CD14-positive monocyte (primary cell): ENCODE measurements at regions not wholly inside any gene's neighbourhood (a gene's known extent, or its start where the extent isn't known, plus 50 kb on each side); places are given as distances from the start of the nearest gene placed in this dataset.

Experiments used
- DNase-seq, 3 donors: peaks; one replicate each; pipeline ENCODE4 v3.0.0-alpha.2; 2011 to 2022
- H2AFZ ChIP-seq: 2 replicates; pipeline ENCODE4 v1.6.0; 2012; ENCODE audit warnings: mild to moderate bottlenecking, low read depth, low read length, inconsistent platforms; ENCODE audit not compliant: insufficient read depth, poor library complexity, severe bottlenecking
- H3K27ac ChIP-seq, 2 donors: 1 replicate in 1 of 2; 2 replicates in 1 of 2; pipeline ENCODE4 v1.5.1; 2012 to 2013; ENCODE audit warnings: low read length in 2 of 2, control low read depth in 1 of 2, inconsistent platforms in 1 of 2, low read depth in 1 of 2, mild to moderate bottlenecking in 1 of 2
- H3K27me3 ChIP-seq, 2 donors: one replicate each; pipeline versions ENCODE4 v1.6.0 to v1.6.1; 2011 to 2013; ENCODE audit warnings: low read length in 2 of 2; ENCODE audit not compliant: control insufficient read depth in 2 of 2, insufficient read depth in 2 of 2
- H3K36me3 ChIP-seq, 2 donors: replicated peaks in 1 of 2; 1 replicate in 1 of 2; 2 replicates in 1 of 2; pipeline versions ENCODE4 v1.5.1 to v1.6.1; 2012 to 2013; ENCODE audit warnings: low read length in 2 of 2, control low read depth in 1 of 2, inconsistent platforms in 1 of 2, mild to moderate bottlenecking in 1 of 2; ENCODE audit not compliant: insufficient read depth in 2 of 2, control insufficient read depth in 1 of 2
- H3K4me1 ChIP-seq, 2 donors: 1 replicate in 1 of 2; 2 replicates in 1 of 2; pipeline versions ENCODE4 v1.5.1 to v1.6.1; 2012 to 2013; ENCODE audit warnings: low read length in 2 of 2, control low read depth in 1 of 2, inconsistent platforms in 1 of 2, mild to moderate bottlenecking in 1 of 2, moderate library complexity in 1 of 2; ENCODE audit not compliant: insufficient read depth in 2 of 2, control insufficient read depth in 1 of 2
- H3K4me2 ChIP-seq: replicated peaks from 2 replicates; pipeline ENCODE3; 2012; ENCODE audit warnings: low read length, moderate library complexity, mild to moderate bottlenecking; ENCODE audit not compliant: poor library complexity, severe bottlenecking; ENCODE audit errors: extremely low read depth
- H3K4me3 ChIP-seq, 3 experiments: fragments of 200-600 bp in 1 of 3; sonication (generic) in 1 of 3; replicated peaks in 1 of 3; 1 replicate in 2 of 3; 2 replicates in 1 of 3; pipeline ENCODE4 v1.5.1; 2011 to 2013; ENCODE audit warnings: low read length in 3 of 3, mild to moderate bottlenecking in 3 of 3, control low read depth in 2 of 3, low read depth in 2 of 3, inconsistent platforms in 1 of 3, moderate library complexity in 1 of 3
- H3K79me2 ChIP-seq: 2 replicates; pipeline ENCODE4 v1.6.0; 2012; ENCODE audit warnings: mild to moderate bottlenecking, control low read depth, inconsistent platforms, low read length, moderate library complexity; ENCODE audit not compliant: insufficient read depth
- H3K9ac ChIP-seq: 2 replicates; pipeline ENCODE4 v1.6.0; 2017; ENCODE audit warnings: low read length, mild to moderate bottlenecking; ENCODE audit not compliant: insufficient read depth, poor library complexity, severe bottlenecking
- H3K9me3 ChIP-seq, 2 donors: replicated peaks in 1 of 2; 1 replicate in 1 of 2; 2 replicates in 1 of 2; pipeline versions ENCODE4 v1.5.1 to v1.6.1; 2012 to 2013; ENCODE audit warnings: low read length in 2 of 2, control low read depth in 1 of 2; ENCODE audit not compliant: control insufficient read depth in 1 of 2, insufficient read depth in 1 of 2
- H4K20me1 ChIP-seq: 2 replicates; pipeline ENCODE4 v1.6.0; 2012; ENCODE audit warnings: mild to moderate bottlenecking, low read length, control low read depth, moderate library complexity; ENCODE audit not compliant: insufficient read depth
- H3K27ac Mint-ChIP-seq, 7 donors: one replicate each; pipeline ENCODE4 v1.8.0; 2020; ENCODE audit warnings: mild to moderate bottlenecking in 7 of 7, mixed read lengths in 7 of 7, moderate library complexity in 6 of 7, inconsistent platforms in 2 of 7
- H3K27me3 Mint-ChIP-seq, 3 donors: one replicate each; pipeline ENCODE4 v1.8.0; 2021 to 2022; ENCODE audit warnings: low read depth in 3 of 3, mild to moderate bottlenecking in 3 of 3, mixed read lengths in 3 of 3, moderate library complexity in 3 of 3, inconsistent platforms in 1 of 3
- H3K36me3 Mint-ChIP-seq, 2 donors: one replicate each; pipeline ENCODE4 v1.8.0; 2020; ENCODE audit warnings: mixed read lengths in 2 of 2, inconsistent platforms in 1 of 2, mild to moderate bottlenecking in 1 of 2
- H3K4me1 Mint-ChIP-seq: one replicate; pipeline ENCODE4 v1.8.0; 2020; ENCODE audit warnings: mild to moderate bottlenecking, mixed read lengths
- H3K4me3 Mint-ChIP-seq, 2 donors: one replicate each; pipeline ENCODE4 v1.8.0; 2020; ENCODE audit warnings: mild to moderate bottlenecking in 2 of 2, mixed read lengths in 2 of 2, moderate library complexity in 1 of 2
- H3K9me3 Mint-ChIP-seq, 7 donors: one replicate each; pipeline ENCODE4 v1.8.0; 2020 to 2022; ENCODE audit warnings: mixed read lengths in 7 of 7, mild to moderate bottlenecking in 6 of 7, moderate library complexity in 6 of 7, inconsistent platforms in 2 of 7
- WGBS: methylation state at CpG from one replicate; pipeline ENCODE4 v1.1.5; 2013; ENCODE audit warnings: missing lambda C conversion rate; ENCODE audit not compliant: insufficient coverage; 5-methylcytosine and 5-hydroxymethylcytosine counted together
- intact Hi-C, 2 donors: fragments of 100-400 bp; cut with micrococcal nuclease; formaldehyde crosslinking; loops; one replicate each; pipeline versions ENCODE4 v1.15.0 to v1.15.1; 2023
- TF ChIP-seq, protein P1 (sequence below): fragments of 200-600 bp; IDR thresholded peaks from one replicate; pipeline ENCODE4 v1.8.0; 2022; ENCODE audit warnings: antibody characterized with exemption, mild to moderate bottlenecking

DNA sequence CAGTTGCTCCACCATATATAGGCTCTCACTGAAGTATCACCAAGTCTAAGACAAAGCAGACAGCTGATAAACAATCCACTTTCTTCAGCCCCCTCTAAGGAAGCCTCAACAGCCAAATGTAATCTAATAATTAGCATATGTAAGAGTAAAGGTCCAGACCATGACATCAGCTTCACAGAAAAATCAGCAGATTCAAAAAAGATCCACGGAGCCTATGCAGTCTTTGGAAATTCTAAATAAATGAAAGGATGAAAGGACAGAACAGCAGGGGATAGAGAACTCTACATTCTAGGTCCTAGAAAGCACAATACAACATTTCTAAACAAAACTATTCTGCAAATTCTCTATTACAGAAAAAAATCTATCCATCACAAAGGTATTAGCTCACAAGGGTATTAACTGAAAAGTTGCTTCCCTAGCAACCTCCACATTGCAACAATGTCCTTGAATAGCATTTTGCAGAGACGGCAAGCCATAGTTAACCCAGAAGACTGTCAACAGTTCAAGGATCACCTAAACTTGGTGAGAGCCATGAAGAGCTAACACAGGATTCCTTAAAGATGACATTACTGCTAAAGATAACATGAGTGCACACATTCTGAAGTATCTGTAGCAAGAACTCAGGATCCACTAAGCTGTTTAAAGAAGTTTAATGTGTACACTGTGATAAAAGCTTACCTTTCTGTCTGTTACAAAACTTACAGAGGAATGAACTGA is 74.3 kb downstream of the SIPA1L2 start:
- no peaks in the 10 kb centered on the region for H3K9me3 Mint-ChIP-seq
- no peak overlapping the region for H3K27ac Mint-ChIP-seq
- H3K79me2 ChIP-seq, result no peaks in the 10 kb centered on the region
- no peak overlapping the region for H3K9ac ChIP-seq
- no peak overlapping the region for H3K4me3 ChIP-seq
- H2AFZ ChIP-seq, result no peak overlapping the region
- no peaks in the 10 kb centered on the region for H3K4me1 ChIP-seq
- no peaks in the 10 kb centered on the region for H3K27me3 ChIP-seq
- peaks cover 0 to 6% (median 0%) of the 10 kb centered on the region in 3 donors for H3K27me3 Mint-ChIP-seq
- intact Hi-C loops, result no loop called here
- DNase-seq, result no peak
- H3K4me3 Mint-ChIP-seq, result no peak overlapping the region
- H3K9me3 ChIP-seq, result no peaks in the 10 kb centered on the region
- no peak overlapping the region for H3K4me2 ChIP-seq
- H3K4me1 Mint-ChIP-seq, result no peaks in the 10 kb centered on the region
- no peaks in the 10 kb centered on the region for H3K36me3 Mint-ChIP-seq
- no peaks in the 10 kb centered on the region for H3K36me3 ChIP-seq
- TF ChIP-seq, protein P1, sequence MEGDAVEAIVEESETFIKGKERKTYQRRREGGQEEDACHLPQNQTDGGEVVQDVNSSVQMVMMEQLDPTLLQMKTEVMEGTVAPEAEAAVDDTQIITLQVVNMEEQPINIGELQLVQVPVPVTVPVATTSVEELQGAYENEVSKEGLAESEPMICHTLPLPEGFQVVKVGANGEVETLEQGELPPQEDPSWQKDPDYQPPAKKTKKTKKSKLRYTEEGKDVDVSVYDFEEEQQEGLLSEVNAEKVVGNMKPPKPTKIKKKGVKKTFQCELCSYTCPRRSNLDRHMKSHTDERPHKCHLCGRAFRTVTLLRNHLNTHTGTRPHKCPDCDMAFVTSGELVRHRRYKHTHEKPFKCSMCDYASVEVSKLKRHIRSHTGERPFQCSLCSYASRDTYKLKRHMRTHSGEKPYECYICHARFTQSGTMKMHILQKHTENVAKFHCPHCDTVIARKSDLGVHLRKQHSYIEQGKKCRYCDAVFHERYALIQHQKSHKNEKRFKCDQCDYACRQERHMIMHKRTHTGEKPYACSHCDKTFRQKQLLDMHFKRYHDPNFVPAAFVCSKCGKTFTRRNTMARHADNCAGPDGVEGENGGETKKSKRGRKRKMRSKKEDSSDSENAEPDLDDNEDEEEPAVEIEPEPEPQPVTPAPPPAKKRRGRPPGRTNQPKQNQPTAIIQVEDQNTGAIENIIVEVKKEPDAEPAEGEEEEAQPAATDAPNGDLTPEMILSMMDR, result no peak
- H4K20me1 ChIP-seq, result peaks cover 3% of the 10 kb centered on the region
- WGBS, result 100% methylated on average over 1 of the region's 2 CpGs
- no peak overlapping the region for H3K27ac ChIP-seq

DNA sequence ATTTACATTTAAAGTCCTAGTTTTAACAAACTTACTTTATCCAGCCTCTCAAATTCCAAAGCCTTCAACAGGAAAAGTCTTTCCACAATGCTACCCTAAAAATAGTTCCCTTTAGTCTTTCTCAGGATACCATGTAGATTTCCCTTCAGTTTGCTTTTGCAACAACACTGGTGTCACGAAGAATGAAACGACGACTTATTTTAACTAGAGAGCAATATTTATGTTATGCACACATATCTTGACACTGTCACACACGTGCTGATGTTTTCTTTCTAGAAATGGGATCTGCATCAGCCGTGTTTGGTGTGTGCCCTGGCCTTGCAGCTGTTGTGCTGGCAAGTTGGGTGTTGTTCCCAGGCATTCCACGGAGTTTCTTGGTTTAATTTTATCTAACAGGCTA is 75.5 kb downstream of the SIPA1L2 start:
- Mint-ChIP-seq H3K27me3 (peaks cover 0 to 6% (median 0%) of the 10 kb centered on the region in 3 donors), H3K36me3 (no peaks in the 10 kb centered on the region), H3K4me1 (no peaks in the 10 kb centered on the region), H3K4me3 (no peak overlapping the region), H3K9me3 (no peaks in the 10 kb centered on the region), H3K27ac (no peak overlapping the region)
- Histone ChIP-seq H3K27me3 (no peaks in the 10 kb centered on the region), H3K4me3 (no peak overlapping the region), H3K4me1 (no peaks in the 10 kb centered on the region), H3K36me3 (no peaks in the 10 kb centered on the region), H3K9me3 (no peaks in the 10 kb centered on the region), H4K20me1 (peaks cover 3% of the 10 kb centered on the region), H2AFZ (no peak overlapping the region), H3K4me2 (no peak overlapping the region), H3K79me2 (no peaks in the 10 kb centered on the region), H3K9ac (no peak overlapping the region), H3K27ac (no peak overlapping the region)
- TF ChIP-seq, protein P1, result no peak
- 87% methylated on average over 3 of the region's 6 CpGs for WGBS
- intact Hi-C loops, result no loop called here
- no peak for DNase-seq
